GM18519 (cell line): ENCODE measurements at regions not wholly inside any gene's neighbourhood (a gene's known extent, or its start where the extent isn't known, plus 50 kb on each side); places are given as distances from the start of the nearest gene placed in this dataset.

Experiments
- ATAC-seq: cut with Tn5 transposase; IDR thresholded peaks from one replicate; pipeline ENCODE4 v1.9.1; 2021; ENCODE audit warnings: mild to moderate bottlenecking, moderate library complexity; ENCODE audit not compliant: unreplicated experiment, low FRiP score

DNA sequence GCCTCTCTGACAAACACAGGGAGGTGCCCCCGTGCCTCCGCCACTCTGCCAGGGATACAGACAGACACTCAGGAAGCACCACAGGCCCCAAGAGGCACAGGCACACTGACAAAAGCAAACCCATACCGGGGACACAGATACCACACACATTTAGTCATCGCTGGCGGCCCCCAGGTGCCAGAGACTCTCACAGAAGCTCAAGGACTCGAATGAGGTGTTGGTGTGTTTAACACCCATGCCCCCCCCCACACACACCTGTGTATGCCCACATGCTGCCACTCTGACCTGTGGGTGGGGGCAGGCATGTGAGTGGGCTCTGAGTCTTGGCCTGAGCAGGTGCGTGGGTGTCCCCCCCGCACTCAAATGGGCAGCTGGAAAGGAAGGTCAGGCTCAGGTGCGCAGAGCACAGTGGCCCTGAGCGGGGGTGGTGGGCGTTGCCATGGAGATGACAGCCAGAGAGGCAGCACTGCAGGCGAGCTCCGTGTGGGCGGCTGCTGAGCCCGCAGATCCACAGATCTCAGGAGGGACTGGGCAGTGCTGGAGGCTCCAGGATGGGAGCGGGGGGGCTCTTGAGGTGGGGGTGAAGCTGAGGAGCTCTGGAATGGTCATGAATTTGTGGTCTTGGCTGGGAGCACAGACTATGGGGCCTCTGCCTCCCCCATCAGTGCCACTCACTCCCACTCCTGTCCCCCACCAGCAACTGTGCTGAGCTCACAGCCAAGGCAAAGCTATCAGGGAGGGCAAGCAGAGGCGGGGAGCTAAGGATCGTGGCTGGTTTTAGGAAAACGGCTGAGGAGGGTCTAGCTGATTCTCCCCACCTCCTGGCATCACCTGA, 73.9 kb upstream of the TAF1B start:
- no peak for ATAC-seq

GRCh38 chr2:9770006-9770307, 73.3 kb upstream of the TAF1B start:
- no peak for ATAC-seq

GRCh38 chr2:9770308-9771100, 72.8 kb upstream of the TAF1B start:
- no peak for ATAC-seq

- ATAC-seq = no peak
Measured at GRCh38 chr2:9771101-9771449, 72.2 kb upstream of the TAF1B start.

- ATAC-seq = no peak
Measured at GRCh38 chr2:9771481-9772017, 71.7 kb upstream of the TAF1B start.

GRCh38 chr2:9772035-9772998, 71.0 kb upstream of the TAF1B start:
- no peak for ATAC-seq

- no peak for ATAC-seq
Measured at GRCh38 chr2:9772999-9773902, 70.0 kb upstream of the TAF1B start.

DNA sequence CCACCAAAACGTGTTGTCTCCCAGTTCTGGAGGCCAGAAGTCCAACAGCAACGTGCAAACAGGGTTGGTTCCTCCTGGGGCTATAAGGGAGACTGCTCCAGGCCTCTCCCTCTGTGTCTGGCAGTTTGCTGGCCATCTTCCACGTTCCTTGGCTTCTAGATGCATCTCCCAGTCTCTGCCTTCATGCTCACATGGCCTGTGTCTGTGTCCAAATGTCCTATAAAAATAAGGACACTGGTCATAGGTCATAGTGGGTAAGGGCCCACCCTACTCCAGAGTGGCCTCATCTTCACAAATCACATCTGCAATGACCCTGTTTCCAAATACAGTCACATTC, 69.4 kb upstream of the TAF1B start:
- no peak for ATAC-seq

DNA sequence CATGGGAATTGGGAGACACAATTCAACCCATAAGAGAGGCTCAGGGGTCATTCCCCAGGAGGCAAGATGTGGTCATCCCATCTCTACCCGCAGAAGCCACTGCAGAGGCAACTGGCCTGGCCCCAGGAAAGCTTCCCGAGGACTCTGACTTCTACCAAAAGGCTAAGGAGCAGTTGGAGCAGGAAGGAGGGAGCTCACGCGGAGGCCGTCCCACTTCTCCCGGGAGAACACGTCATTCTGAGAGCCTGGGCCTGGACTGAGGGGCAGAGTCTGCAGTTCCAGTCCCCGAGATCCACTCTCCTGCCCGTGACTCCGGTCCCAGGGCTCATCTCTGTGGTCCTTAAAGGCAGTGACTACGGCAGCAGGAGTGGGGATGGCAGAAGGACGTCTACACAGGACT, 69.0 kb upstream of the TAF1B start:
- ATAC-seq = no peak

DNA sequence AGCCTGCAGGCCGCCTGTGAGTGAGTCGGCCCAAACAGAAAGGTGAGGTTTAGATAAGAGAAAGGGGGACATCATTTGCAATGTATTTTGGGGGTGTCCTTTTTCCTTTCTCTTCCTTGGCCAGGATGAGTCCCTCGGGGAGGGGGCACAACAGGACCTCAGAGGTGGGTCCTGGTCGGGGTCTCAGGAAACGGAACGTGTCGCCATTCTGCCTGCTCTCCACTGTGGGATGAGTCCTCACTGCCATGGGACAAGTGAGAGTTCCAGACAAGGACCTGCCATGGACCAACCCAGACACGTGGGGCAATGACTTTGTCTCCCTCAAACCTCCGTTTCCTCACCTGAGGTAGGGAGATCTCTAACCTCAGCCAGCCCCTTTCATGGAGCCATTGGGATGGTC, 67.9 kb upstream of the TAF1B start:
- ATAC-seq = no peak

DNA sequence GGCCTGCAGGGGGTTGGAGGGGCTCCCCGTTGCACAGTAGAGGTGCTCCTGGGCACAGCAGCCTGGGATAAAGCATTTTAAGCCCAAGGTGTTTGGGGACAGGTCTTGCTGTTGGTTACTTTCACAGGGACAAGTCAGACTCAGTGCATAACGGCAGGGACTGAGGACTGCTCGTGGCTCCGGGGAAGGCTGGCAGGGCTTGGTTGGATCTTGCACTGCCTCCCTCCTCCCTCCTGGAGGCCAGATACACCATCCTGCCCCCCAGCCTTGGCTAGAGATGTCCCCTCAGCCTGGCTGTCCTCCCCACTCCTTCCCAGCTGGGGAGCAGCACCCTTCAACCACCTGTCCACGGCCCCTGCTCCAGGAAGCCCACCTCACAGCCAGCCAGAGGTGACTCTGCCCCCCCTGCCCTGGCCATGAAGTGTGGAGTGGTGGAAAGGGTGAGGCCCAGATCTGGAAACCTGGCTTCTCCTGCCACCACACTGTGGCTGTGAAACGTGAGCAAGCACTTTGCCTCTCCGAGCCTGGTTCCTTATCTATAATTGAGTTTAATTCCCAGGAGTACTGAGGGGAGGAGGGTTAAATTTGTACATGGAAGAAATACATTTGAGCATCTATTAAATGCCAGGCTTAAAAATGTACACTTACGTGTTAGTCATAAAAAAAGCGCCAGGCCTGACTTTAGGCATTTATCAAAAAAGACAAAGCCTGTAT, 67.1 kb upstream of the TAF1B start:
- ATAC-seq = no peak

GRCh38 chr2:9777081-9777480, 66.2 kb upstream of the TAF1B start:
- ATAC-seq = no peak

DNA sequence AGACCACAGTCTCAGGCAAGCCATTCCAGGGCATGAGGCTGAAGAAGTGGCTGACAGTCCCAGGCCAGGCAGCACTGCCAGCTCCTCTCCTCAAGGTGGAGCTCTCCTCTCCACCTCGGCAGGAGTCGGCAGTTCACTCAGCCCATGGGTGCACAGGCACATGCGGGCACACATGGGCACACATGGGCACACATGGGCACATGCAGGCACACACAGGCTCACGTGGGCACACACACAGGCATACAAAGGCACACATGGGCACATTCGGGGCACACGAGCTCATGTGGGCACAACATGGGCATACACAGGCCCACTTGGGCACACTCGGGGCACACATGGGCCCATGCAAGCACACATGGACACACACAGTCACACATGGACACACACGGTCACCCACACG, 65.3 kb upstream of the TAF1B start:
- no peak for ATAC-seq

DNA sequence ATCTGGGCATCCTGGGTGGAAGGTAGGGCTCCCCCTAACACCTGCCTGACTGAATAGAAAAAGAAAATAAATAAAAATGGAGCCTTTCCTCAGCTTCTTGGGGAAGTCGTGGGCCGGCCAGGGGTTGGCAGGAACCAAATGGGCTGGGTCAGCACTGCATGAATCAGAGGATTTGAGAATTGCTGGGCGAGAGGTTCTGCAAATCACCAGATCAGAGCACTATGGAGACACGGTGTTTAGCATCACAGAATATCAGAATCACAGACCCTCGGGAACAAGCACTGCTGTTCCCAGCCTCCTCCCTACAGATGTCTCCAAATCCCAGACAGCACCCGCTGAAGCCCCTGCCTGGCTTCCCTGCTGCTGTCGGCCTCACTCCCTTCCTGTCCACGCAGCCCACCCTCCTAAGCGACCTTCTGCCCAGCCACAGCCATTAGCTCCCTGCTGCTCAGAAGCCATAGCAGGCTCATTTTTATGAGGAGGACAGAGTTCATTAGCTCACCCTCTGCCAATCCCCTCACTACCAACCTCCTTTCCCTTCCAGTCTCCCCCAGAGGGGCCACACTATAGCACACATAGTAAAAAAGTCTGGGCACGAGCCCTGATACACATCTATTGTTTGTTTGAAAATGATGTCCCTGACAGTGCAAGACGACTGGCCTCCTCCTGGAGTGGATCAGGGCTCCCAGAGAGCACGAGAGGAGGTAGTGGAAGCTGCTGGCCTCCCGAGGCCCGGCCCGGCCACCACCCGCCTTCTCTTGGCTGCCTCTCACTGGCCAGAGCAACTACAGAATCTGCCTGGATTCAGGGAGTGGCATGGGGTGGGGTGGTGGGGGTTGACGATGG, 64.6 kb upstream of the TAF1B start:
- ATAC-seq = no peak

DNA sequence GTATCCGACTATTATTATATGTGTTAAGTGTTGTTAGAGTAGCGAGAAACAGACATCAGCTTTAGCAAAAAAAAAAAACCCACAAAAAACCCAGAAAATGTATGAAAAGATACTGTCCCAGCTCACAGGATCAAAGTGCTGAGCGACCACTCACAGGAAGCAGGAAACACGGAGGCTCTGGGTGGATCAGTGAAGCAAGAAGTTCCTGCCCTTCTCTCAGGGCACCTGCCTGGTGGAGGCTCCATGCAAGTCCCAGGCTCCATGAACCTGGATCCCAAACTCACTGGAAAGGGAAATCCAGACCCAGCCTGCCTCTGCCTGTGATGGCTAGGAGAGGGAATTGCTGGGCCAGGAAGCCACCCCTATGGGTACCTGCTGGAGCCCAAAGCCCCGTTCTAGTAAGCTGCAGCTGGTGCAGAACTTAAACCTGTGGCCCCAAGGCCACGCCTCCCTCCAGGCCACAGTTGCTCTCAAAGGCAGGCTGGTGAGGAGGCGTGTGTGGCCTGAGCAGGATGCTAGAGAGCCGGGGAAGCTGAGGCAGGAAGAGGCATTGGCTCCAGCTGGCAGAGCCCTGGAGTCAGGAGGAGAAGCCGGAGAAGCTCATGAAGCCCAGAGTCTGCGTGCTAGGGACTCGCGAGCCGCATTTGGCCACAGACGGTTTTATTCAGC, 63.5 kb upstream of the TAF1B start:
- no peak for ATAC-seq

DNA sequence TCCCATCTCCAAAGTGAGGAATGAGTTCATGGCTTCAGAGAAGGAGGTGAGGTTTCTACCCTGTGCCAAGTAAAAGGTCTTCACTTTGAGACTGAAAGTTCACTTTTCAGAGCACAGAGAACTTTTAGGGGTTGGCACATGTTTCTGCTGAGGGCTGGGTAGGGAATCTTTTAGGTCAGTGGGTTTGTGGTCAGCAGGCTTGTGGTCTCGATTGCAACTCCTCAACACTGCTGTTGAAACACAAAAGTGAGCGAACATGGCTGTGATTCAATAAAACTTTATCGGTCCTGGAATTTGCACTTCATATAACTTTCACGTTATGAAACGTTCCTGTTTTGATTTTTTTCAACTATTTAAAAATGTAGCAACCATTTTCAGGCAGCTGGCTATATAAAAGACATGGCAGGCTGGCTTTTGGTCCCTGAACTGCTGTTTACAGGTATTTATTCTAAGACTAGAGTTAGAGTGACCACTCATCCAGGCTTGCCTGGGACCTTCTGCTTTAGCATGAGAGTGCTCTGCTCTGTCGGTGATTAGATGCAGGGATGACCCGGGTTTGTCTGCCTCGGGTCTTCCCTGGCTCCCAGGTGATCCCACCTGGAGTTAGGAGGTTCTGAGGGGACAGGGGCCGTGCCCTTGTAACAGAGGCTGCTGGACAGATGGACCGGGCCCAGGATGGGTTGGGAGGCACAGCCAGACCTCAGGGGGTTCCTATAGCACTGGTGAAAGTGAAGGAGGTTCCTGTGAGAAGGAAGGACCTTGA, 62.7 kb upstream of the TAF1B start:
- no peak for ATAC-seq

- no peak for ATAC-seq
Measured at GRCh38 chr2:9781252-9781651, 62.0 kb upstream of the TAF1B start.
